HEK293 (cell line): ENCODE measurements at regions not wholly inside any gene's neighbourhood (a gene's known extent, or its start where the extent isn't known, plus 50 kb on each side); places are given as distances from the start of the nearest gene placed in this dataset.

Experiments used
- CTCF ChIA-PET: fragments of 350-600 bp; formaldehyde crosslinking; extraction: SDS; loops from one replicate; lab custom pipeline; 2021; ENCODE audit warnings: antibody characterized with exemption; lab: Yijun Ruan, JAX
- POLR2A ChIA-PET: fragments of 300-600 bp; formaldehyde crosslinking; extraction: SDS; loops from one replicate; lab custom pipeline; 2020; ENCODE audit warnings: antibody characterized with exemption, inconsistent platforms; lab: Yijun Ruan, JAX
- H3K27ac ChIP-seq: fragments of 200-500 bp; sonication (Bioruptor generic); 2 replicates; pipeline ENCODE4 v1.5.1; 2014; ENCODE audit warnings: low read depth, low read length, control low read depth, inconsistent platforms; ENCODE audit errors: extremely low read depth
- H3K36me3 ChIP-seq, 2 experiments: fragments of 200-500 bp in 1 of 2; sonication (Bioruptor generic) in 1 of 2; 1 replicate in 1 of 2; 2 replicates in 1 of 2; pipeline ENCODE4 v1.5.1; 2014 to 2017; ENCODE audit warnings: inconsistent platforms in 2 of 2, low read length in 2 of 2; ENCODE audit not compliant: control insufficient read depth in 2 of 2, insufficient read depth in 1 of 2
- H3K4me1 ChIP-seq: fragments of 200-500 bp; sonication (Bioruptor generic); 2 replicates; pipeline ENCODE4 v1.5.1; 2014; ENCODE audit warnings: mild to moderate bottlenecking, low read length, inconsistent platforms; ENCODE audit not compliant: control insufficient read depth, insufficient read depth
- H3K4me3 ChIP-seq: 2 replicates; pipeline ENCODE4 v1.5.1; 2011; ENCODE audit warnings: low read depth, mild to moderate bottlenecking, control low read depth, low read length, moderate library complexity
- H3K9me3 ChIP-seq: fragments of 200-500 bp; sonication (Bioruptor generic); 2 replicates; pipeline ENCODE4 v1.5.1; 2014; ENCODE audit warnings: low read depth, low read length, inconsistent platforms; ENCODE audit not compliant: control insufficient read depth, insufficient read depth
- AEBP2 ChIP-seq: fragments of 450-650 bp; formaldehyde crosslinking; IDR thresholded peaks from 2 replicates; pipeline ENCODE4 v1.5.1; 2016; ENCODE audit warnings: missing biosample characterization, missing genetic modification characterization, borderline replicate concordance
- CTCF ChIP-seq: fragments of 450-650 bp; formaldehyde crosslinking; IDR thresholded peaks from 2 replicates; pipeline ENCODE4 v1.5.1; 2016; ENCODE audit warnings: missing biosample characterization, missing genetic modification characterization
- GLI2 ChIP-seq: fragments of 450-650 bp; formaldehyde crosslinking; IDR thresholded peaks from 2 replicates; pipeline ENCODE4; 2017; ENCODE audit warnings: missing biosample characterization, missing genetic modification characterization, low read depth, borderline replicate concordance
- INSM2 ChIP-seq: fragments of 450-650 bp; formaldehyde crosslinking; IDR thresholded peaks from 2 replicates; pipeline ENCODE4 v1.5.1; 2016; ENCODE audit warnings: missing biosample characterization, missing genetic modification characterization
- KLF16 ChIP-seq: fragments of 450-650 bp; formaldehyde crosslinking; IDR thresholded peaks from 2 replicates; pipeline ENCODE4 v1.5.1; 2017; ENCODE audit warnings: missing biosample characterization, missing genetic modification characterization
- PBX3 ChIP-seq: sonication (generic); formaldehyde crosslinking; IDR thresholded peaks from 2 replicates; pipeline ENCODE4 v1.8.1; 2022; ENCODE audit warnings: mild to moderate bottlenecking, moderate library complexity, missing genetic modification reagents
- RBAK ChIP-seq: fragments of 450-650 bp; formaldehyde crosslinking; IDR thresholded peaks from 2 replicates; pipeline ENCODE4 v1.5.1; 2016; ENCODE audit warnings: missing biosample characterization, missing genetic modification characterization
- ZBTB10 ChIP-seq: fragments of 450-650 bp; formaldehyde crosslinking; IDR thresholded peaks from 2 replicates; pipeline ENCODE4 v1.5.1; 2016; ENCODE audit warnings: missing biosample characterization, missing genetic modification characterization
- ZNF114 ChIP-seq: fragments of 450-650 bp; formaldehyde crosslinking; IDR thresholded peaks from 2 replicates; pipeline ENCODE4 v1.5.0; 2017; ENCODE audit warnings: missing biosample characterization, missing genetic modification characterization
- ZNF140 ChIP-seq: fragments of 450-650 bp; formaldehyde crosslinking; IDR thresholded peaks from 2 replicates; pipeline ENCODE4 v1.5.1; 2016; ENCODE audit warnings: missing biosample characterization, missing genetic modification characterization
- ZNF16 ChIP-seq: fragments of 450-650 bp; formaldehyde crosslinking; IDR thresholded peaks from 2 replicates; pipeline ENCODE4 v1.5.1; 2016; ENCODE audit warnings: low read depth, missing biosample characterization, missing genetic modification characterization
- ZNF266 ChIP-seq: fragments of 450-650 bp; formaldehyde crosslinking; IDR thresholded peaks from 2 replicates; pipeline ENCODE4 v1.5.1; 2016; ENCODE audit warnings: missing biosample characterization, missing genetic modification characterization, low read depth
- ZNF341 ChIP-seq: fragments of 450-650 bp; formaldehyde crosslinking; IDR thresholded peaks from 2 replicates; pipeline ENCODE4; 2016; ENCODE audit warnings: low read depth, missing biosample characterization, missing genetic modification characterization
- ZNF362 ChIP-seq: fragments of 450-650 bp; formaldehyde crosslinking; IDR thresholded peaks from 2 replicates; pipeline ENCODE4 v1.5.1; 2016; ENCODE audit warnings: missing biosample characterization, missing genetic modification characterization
- ZNF416 ChIP-seq: fragments of 450-650 bp; formaldehyde crosslinking; IDR thresholded peaks from 2 replicates; pipeline ENCODE4 v1.5.1; 2016; ENCODE audit warnings: missing biosample characterization, missing genetic modification characterization
- ZNF473 ChIP-seq: fragments of 450-650 bp; formaldehyde crosslinking; IDR thresholded peaks from 2 replicates; pipeline ENCODE4 v1.5.1; 2017; ENCODE audit warnings: missing biosample characterization, missing genetic modification characterization
- ZNF48 ChIP-seq: fragments of 450-650 bp; formaldehyde crosslinking; IDR thresholded peaks from 2 replicates; pipeline ENCODE4 v1.5.1; 2016; ENCODE audit warnings: missing biosample characterization, missing genetic modification characterization
- ZNF510 ChIP-seq: fragments of 450-650 bp; formaldehyde crosslinking; IDR thresholded peaks from 2 replicates; pipeline ENCODE4 v1.5.1; 2018; ENCODE audit warnings: mild to moderate bottlenecking, missing genetic modification characterization, missing biosample characterization; ENCODE audit not compliant: insufficient replicate concordance
- ZNF585B ChIP-seq: fragments of 450-650 bp; formaldehyde crosslinking; IDR thresholded peaks from 2 replicates; pipeline ENCODE4 v1.5.1; 2016; ENCODE audit warnings: missing biosample characterization, missing genetic modification characterization
- ZSCAN16 ChIP-seq: fragments of 450-650 bp; formaldehyde crosslinking; IDR thresholded peaks from 2 replicates; pipeline ENCODE4 v1.5.1; 2016; ENCODE audit warnings: missing biosample characterization, missing genetic modification characterization
- ZSCAN4 ChIP-seq: fragments of 450-650 bp; formaldehyde crosslinking; IDR thresholded peaks from 2 replicates; pipeline ENCODE4 v1.5.1; 2017; ENCODE audit warnings: missing biosample characterization, missing genetic modification characterization

GRCh38 chr12:88756917-88757316 lies 176.6 kb upstream of the KITLG start:
- CTCF ChIA-PET: no interaction called here

GRCh38 chr12:88756153-88756552 lies 175.9 kb upstream of the KITLG start:
- H3K4me3 ChIP-seq: no peak overlapping the region
- H3K9me3 ChIP-seq: no peaks in the 10 kb centered on the region
- H3K27ac ChIP-seq: no peak overlapping the region
- TF ChIP-seq RBAK (no peak), ZNF140 (tag by site-specific recombination) (no peak), ZNF585B (tag by site-specific recombination) (no peak), ZNF510 (tag by site-specific recombination) (no peak)
- TF ChIP-seq, all 188 proteins: peak for 0
- CTCF ChIA-PET: no interaction called here
- H3K4me1 ChIP-seq: no peaks in the 10 kb centered on the region
- POLR2A ChIA-PET: no interaction called here
- H3K36me3 ChIP-seq: no peaks in the 10 kb centered on the region

More at GRCh38 chr12:88756917-88757316, 176.6 kb upstream of the KITLG start:
- H3K27ac ChIP-seq: no peak overlapping the region
- no peak overlapping the region for H3K4me3 ChIP-seq
- H3K9me3 ChIP-seq: no peaks in the 10 kb centered on the region
- POLR2A ChIA-PET: no interaction called here
- no peak for TF ChIP-seq INSM2 (tag by site-specific recombination)
- TF ChIP-seq ZNF114 (tag by site-specific recombination): no peak
- no peak for TF ChIP-seq GLI2
- no peak for TF ChIP-seq CTCF (tag by site-specific recombination)
- no peak for TF ChIP-seq ZSCAN4 (tag by site-specific recombination)
- TF ChIP-seq KLF16 (tag by site-specific recombination): no peak
- H3K4me1 ChIP-seq: no peaks in the 10 kb centered on the region
- H3K36me3 ChIP-seq: no peaks in the 10 kb centered on the region

- Histone ChIP-seq H3K4me1 (no peaks in the 10 kb centered on the region), H3K36me3 (no peaks in the 10 kb centered on the region), H3K4me3 (no peak overlapping the region), H3K27ac (no peak overlapping the region), H3K9me3 (no peaks in the 10 kb centered on the region)
- ChIA-PET CTCF (interaction anchor here (0.5 kb wide), 1 partner anchor 54 kb away, joined by 4 read pairs; no protein-coding TSS in a partner anchor), POLR2A (no interaction called here)
- TF ChIP-seq ZNF473 (tag by site-specific recombination) (no peak), ZBTB10 (tag by site-specific recombination) (no peak), ZNF416 (tag by site-specific recombination) (no peak), ZNF266 (tag by site-specific recombination) (no peak), ZNF341 (no peak), AEBP2 (tag by site-specific recombination) (no peak), ZNF362 (tag by site-specific recombination) (no peak), ZSCAN16 (tag by site-specific recombination) (no peak), ZNF16 (tag by site-specific recombination) (no peak), ZNF48 (no peak), PBX3 (no peak)
These were observed 173.4 kb upstream of the KITLG start for GRCh38 chr12:88753707-88754106.
